IMR-90 (cell line): ENCODE measurements at regions not wholly inside any gene's neighbourhood (a gene's known extent, or its start where the extent isn't known, plus 50 kb on each side); places are given as distances from the start of the nearest gene placed in this dataset.

Experiments
- ATAC-seq: fragments of 200-7000 bp; cut with Tn5 transposase; 2 replicates; pipeline ENCODE4 v1.9.1; 2020; ENCODE audit warnings: low read depth, mild to moderate bottlenecking, moderate library complexity
- BruUV-seq: library from RNA; stranded (reverse); fragments of 400-500 nt; replicated peaks from 2 replicates; lab custom pipeline; 2021; lab: Mats Ljungman, UMichigan
- CTCF ChIA-PET: fragments of 300-600 bp; formaldehyde crosslinking; extraction: SDS; loops from one replicate; lab custom pipeline; 2021; ENCODE audit warnings: antibody characterized with exemption; lab: Yijun Ruan, JAX
- POLR2A ChIA-PET: fragments of 300-600 bp; sonication (Branson Sonifier 250); formaldehyde crosslinking; loops from one replicate; lab custom pipeline; 2022; ENCODE audit warnings: antibody characterized with exemption; ENCODE audit not compliant: unreplicated experiment; lab: Charles Lee
- DNase-seq: peaks from one replicate; pipeline ENCODE4 v3.0.0; 2013
- H2AFZ ChIP-seq: replicated peaks from 2 replicates; pipeline ENCODE3; 2013; ENCODE audit warnings: low read length, mild to moderate bottlenecking; ENCODE audit not compliant: poor library complexity
- H2AK5ac ChIP-seq: 2 replicates; pipeline ENCODE4 v1.6.1; 2013; ENCODE audit warnings: low read depth, low read length, inconsistent platforms
- H2AK9ac ChIP-seq: replicated peaks from 2 replicates; pipeline ENCODE3; 2013; ENCODE audit warnings: mild to moderate bottlenecking, low read depth, low read length, moderate library complexity; ENCODE audit not compliant: poor library complexity
- H2BK120ac ChIP-seq: 2 replicates; pipeline ENCODE4 v1.6.1; 2013; ENCODE audit warnings: low read depth, low read length, inconsistent platforms
- H2BK15ac ChIP-seq: 3 replicates; pipeline ENCODE4 v1.6.1; 2013; ENCODE audit warnings: low read depth, low read length, inconsistent platforms
- H2BK20ac ChIP-seq: 2 replicates; pipeline ENCODE4 v1.6.1; 2013; ENCODE audit warnings: low read depth, mild to moderate bottlenecking, inconsistent platforms, low read length, moderate library complexity
- H2BK5ac ChIP-seq: 2 replicates; pipeline ENCODE4 v1.6.1; 2013; ENCODE audit warnings: mild to moderate bottlenecking, low read depth, low read length, inconsistent platforms; ENCODE audit not compliant: poor library complexity, severe bottlenecking
- H3K14ac ChIP-seq: replicated peaks from 2 replicates; pipeline ENCODE4 v1.6.1; 2013; ENCODE audit warnings: low read depth, low read length, inconsistent platforms
- H3K18ac ChIP-seq: 2 replicates; pipeline ENCODE4 v1.6.1; 2013; ENCODE audit warnings: low read depth, low read length, control low read depth
- H3K23ac ChIP-seq: 2 replicates; pipeline ENCODE4 v1.6.1; 2013; ENCODE audit warnings: low read depth, low read length, inconsistent platforms
- H3K27ac ChIP-seq: 2 replicates; pipeline ENCODE4 v1.5.1; 2013; ENCODE audit warnings: mild to moderate bottlenecking, control low read depth, low read length; ENCODE audit not compliant: insufficient read depth
- H3K27me3 ChIP-seq: 2 replicates; pipeline ENCODE4 v1.6.1; 2013; ENCODE audit warnings: low read length; ENCODE audit not compliant: control insufficient read depth, insufficient read depth
- H3K36me3 ChIP-seq: 2 replicates; pipeline ENCODE4 v1.6.1; 2013; ENCODE audit warnings: low read length, mixed read lengths; ENCODE audit not compliant: control insufficient read depth, insufficient read depth
- H3K4ac ChIP-seq: 2 replicates; pipeline ENCODE4 v1.6.1; 2013; ENCODE audit warnings: low read depth, low read length, inconsistent platforms
- H3K4me1 ChIP-seq: 2 replicates; pipeline ENCODE4 v1.6.1; 2013; ENCODE audit warnings: low read length, mixed read lengths; ENCODE audit not compliant: control insufficient read depth, insufficient read depth
- H3K4me2 ChIP-seq: 2 replicates; pipeline ENCODE4 v1.6.1; 2013; ENCODE audit warnings: low read depth, mild to moderate bottlenecking, control low read depth, low read length, moderate library complexity
- H3K4me3 ChIP-seq: 2 replicates; pipeline ENCODE4 v1.5.1; 2013; ENCODE audit warnings: low read depth, mild to moderate bottlenecking, control low read depth, low read length, moderate library complexity; ENCODE audit not compliant: insufficient read depth
- H3K56ac ChIP-seq: 2 replicates; pipeline ENCODE4 v1.6.1; 2013; ENCODE audit warnings: low read length, inconsistent platforms; ENCODE audit not compliant: insufficient read depth; ENCODE audit errors: extremely low read depth
- H3K79me1 ChIP-seq, 2 experiments: 2 replicates each; pipeline ENCODE4 v1.6.1; 2013; ENCODE audit warnings: low read length in 2 of 2, inconsistent platforms in 1 of 2, low read depth in 1 of 2
- H3K9ac ChIP-seq: 2 replicates; pipeline ENCODE4 v1.6.1; 2013; ENCODE audit warnings: low read depth, low read length, control low read depth
- H3K9me1 ChIP-seq: 2 replicates; pipeline ENCODE4 v1.6.1; 2013; ENCODE audit warnings: low read length, inconsistent platforms; ENCODE audit not compliant: insufficient read depth
- H3K9me3 ChIP-seq: 2 replicates; pipeline ENCODE4 v1.6.1; 2013; ENCODE audit warnings: low read length; ENCODE audit not compliant: control insufficient read depth, insufficient read depth
- H4K20me1 ChIP-seq: 2 replicates; pipeline ENCODE4 v1.6.1; 2013; ENCODE audit warnings: low read length, inconsistent platforms; ENCODE audit not compliant: insufficient read depth
- H4K5ac ChIP-seq: 2 replicates; pipeline ENCODE4 v1.6.1; 2013; ENCODE audit warnings: mild to moderate bottlenecking, low read depth, low read length, control low read depth
- H4K8ac ChIP-seq, 2 experiments: 2 replicates each; pipeline ENCODE4 v1.6.1; 2013; ENCODE audit warnings: low read depth in 2 of 2, low read length in 2 of 2, control low read depth in 1 of 2, inconsistent platforms in 1 of 2
- H4K91ac ChIP-seq: 2 replicates; pipeline ENCODE4 v1.6.1; 2013; ENCODE audit warnings: low read depth, low read length, inconsistent platforms; ENCODE audit not compliant: insufficient read depth
- BHLHE40 ChIP-seq: fragments of 150-350 bp; IDR thresholded peaks from 2 replicates; pipeline ENCODE4 v1.6.1; 2016; ENCODE audit warnings: mild to moderate bottlenecking, low read depth, low read length
- CEBPB ChIP-seq: IDR thresholded peaks from 2 replicates; pipeline ENCODE4 v1.6.1; 2012; ENCODE audit warnings: low read depth, low read length, improper control_type of control experiment
- FOS ChIP-seq: fragments of 150-350 bp; IDR thresholded peaks from 2 replicates; pipeline ENCODE4 v1.6.1; 2016; ENCODE audit warnings: low read depth, low read length
- MAFK ChIP-seq: IDR thresholded peaks from 2 replicates; pipeline ENCODE4 v1.6.1; 2012; ENCODE audit warnings: low read depth, low read length, improper control_type of control experiment
- NFE2L2 ChIP-seq: fragments of 150-350 bp; IDR thresholded peaks from 2 replicates; pipeline ENCODE4 v1.6.1; 2016; ENCODE audit warnings: low read depth, mild to moderate bottlenecking, low read length
- RCOR1 ChIP-seq: IDR thresholded peaks from 2 replicates; pipeline ENCODE4 v1.6.1; 2012; ENCODE audit warnings: mild to moderate bottlenecking, low read length, improper control_type of control experiment; ENCODE audit not compliant: insufficient replicate concordance
- WGBS, 2 experiments: methylation state at CpG; one replicate each; pipeline versions ENCODE4 v1.1.5 to v1.1.7; 2013; ENCODE audit warnings: missing lambda C conversion rate in 2 of 2; ENCODE audit not compliant: insufficient read length in 1 of 2; ENCODE audit errors: extremely low coverage in 2 of 2; 5-methylcytosine and 5-hydroxymethylcytosine counted together
- dilution Hi-C: fragments of 300-500 bp; cut with HindIII; formaldehyde crosslinking; loops from one replicate; pipeline ENCODE4 v1.14.3; 2018; ENCODE audit warnings: low sequenced_read_pairs; ENCODE audit not compliant: unreplicated experiment
- in situ Hi-C: fragments of 300-500 bp; cut with MboI; formaldehyde crosslinking; loops from 3 replicates; pipeline ENCODE4 v1.14.3; 2019; ENCODE audit warnings: low sequenced_read_pairs, inconsistent platforms, mixed read lengths
- intact Hi-C: fragments of 100-400 bp; cut with micrococcal nuclease; formaldehyde crosslinking; loops from 2 replicates; pipeline ENCODE4 v1.10.0; 2022
- TF ChIP-seq, protein P1 (sequence below): fragments of 150-350 bp; IDR thresholded peaks from 2 replicates; pipeline ENCODE4 v1.6.1; 2017; ENCODE audit warnings: mild to moderate bottlenecking, antibody characterized with exemption, low read length, low read depth
- TF ChIP-seq, protein P2 (sequence below): conservative IDR thresholded peaks from 2 replicates; pipeline ENCODE4 v1.5.1; 2012; ENCODE audit warnings: mild to moderate bottlenecking, low read depth, low read length, improper control_type of control experiment

DNA sequence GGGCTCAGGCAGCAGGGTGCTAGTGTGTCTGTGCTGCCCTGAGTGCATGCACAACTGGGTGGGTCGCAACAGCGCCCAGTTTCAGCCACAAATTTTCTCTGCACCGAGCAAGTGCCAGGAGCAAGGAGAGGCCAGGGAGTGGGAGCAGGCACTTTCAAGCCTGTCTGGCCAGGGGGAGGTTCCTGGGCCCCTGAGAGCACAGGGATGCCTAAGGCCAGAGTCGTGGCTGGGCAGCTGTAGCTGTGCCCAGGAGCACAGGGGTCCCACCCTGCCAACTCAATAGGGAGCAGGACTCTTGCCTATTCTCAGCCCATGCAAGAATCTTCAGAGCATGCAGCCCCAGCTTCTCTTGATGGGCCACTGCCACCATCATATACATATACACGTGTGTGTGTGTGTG is 1577.4 kb downstream of the KCNT2 start:
- Histone ChIP-seq H2BK120ac (no peak overlapping the region), H3K79me1 (no peaks in the 10 kb centered on the region), H3K36me3 (no peaks in the 10 kb centered on the region), H3K4me3 (no peak overlapping the region), H2BK20ac (no peak overlapping the region), H3K14ac (no peak overlapping the region), H2BK15ac (no peak overlapping the region), H3K4ac (no peak overlapping the region), H4K5ac (no peak overlapping the region), H3K9ac (no peak overlapping the region), H3K27me3 (no peaks in the 10 kb centered on the region), H4K20me1 (no peaks in the 10 kb centered on the region), H3K9me1 (no peaks in the 10 kb centered on the region), H4K8ac (no peak overlapping the region), H3K4me1 (no peaks in the 10 kb centered on the region), H2AK9ac (no peak overlapping the region), H3K18ac (no peak overlapping the region), H3K56ac (no peak overlapping the region), H2BK5ac (no peak overlapping the region), H3K23ac (no peak overlapping the region), H2AK5ac (no peak overlapping the region), H3K4me2 (no peak overlapping the region), H2AFZ (no peak overlapping the region), H3K9me3 (peaks cover 9% of the 10 kb centered on the region; the same call in 1 of the 2 replicates), H4K91ac (no peak overlapping the region), H3K27ac (no peak overlapping the region)
- BruUV-seq = no TSS peak
- dilution Hi-C loops (no loop called here), in situ Hi-C loops (no loop called here), intact Hi-C loops (no loop called here)
- ATAC-seq (no peak), DNase-seq (no peak)
- TF ChIP-seq NFE2L2 = no peak
- TF ChIP-seq CEBPB = no peak
- TF ChIP-seq RCOR1 = no peak
- TF ChIP-seq FOS = no peak
- TF ChIP-seq MAFK = no peak
- TF ChIP-seq BHLHE40 = no peak
- TF ChIP-seq, protein P1, sequence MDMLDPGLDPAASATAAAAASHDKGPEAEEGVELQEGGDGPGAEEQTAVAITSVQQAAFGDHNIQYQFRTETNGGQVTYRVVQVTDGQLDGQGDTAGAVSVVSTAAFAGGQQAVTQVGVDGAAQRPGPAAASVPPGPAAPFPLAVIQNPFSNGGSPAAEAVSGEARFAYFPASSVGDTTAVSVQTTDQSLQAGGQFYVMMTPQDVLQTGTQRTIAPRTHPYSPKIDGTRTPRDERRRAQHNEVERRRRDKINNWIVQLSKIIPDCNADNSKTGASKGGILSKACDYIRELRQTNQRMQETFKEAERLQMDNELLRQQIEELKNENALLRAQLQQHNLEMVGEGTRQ = no peak
- TF ChIP-seq, protein P2, sequence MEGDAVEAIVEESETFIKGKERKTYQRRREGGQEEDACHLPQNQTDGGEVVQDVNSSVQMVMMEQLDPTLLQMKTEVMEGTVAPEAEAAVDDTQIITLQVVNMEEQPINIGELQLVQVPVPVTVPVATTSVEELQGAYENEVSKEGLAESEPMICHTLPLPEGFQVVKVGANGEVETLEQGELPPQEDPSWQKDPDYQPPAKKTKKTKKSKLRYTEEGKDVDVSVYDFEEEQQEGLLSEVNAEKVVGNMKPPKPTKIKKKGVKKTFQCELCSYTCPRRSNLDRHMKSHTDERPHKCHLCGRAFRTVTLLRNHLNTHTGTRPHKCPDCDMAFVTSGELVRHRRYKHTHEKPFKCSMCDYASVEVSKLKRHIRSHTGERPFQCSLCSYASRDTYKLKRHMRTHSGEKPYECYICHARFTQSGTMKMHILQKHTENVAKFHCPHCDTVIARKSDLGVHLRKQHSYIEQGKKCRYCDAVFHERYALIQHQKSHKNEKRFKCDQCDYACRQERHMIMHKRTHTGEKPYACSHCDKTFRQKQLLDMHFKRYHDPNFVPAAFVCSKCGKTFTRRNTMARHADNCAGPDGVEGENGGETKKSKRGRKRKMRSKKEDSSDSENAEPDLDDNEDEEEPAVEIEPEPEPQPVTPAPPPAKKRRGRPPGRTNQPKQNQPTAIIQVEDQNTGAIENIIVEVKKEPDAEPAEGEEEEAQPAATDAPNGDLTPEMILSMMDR = no peak
- WGBS, 2 experiments = 78% methylated on average over 3 of the region's 5 CpGs; no CpG with 5 or more reads in 1 of the 2 experiments
- POLR2A ChIA-PET = no interaction called here
- CTCF ChIA-PET = no interaction called here
